CD4-positive, alpha-beta T cell (primary cell): ENCODE measurements at regions not wholly inside any gene's neighbourhood (a gene's known extent, or its start where the extent isn't known, plus 50 kb on each side); places are given as distances from the start of the nearest gene placed in this dataset.

Source experiments
- ATAC-seq: fragments of 200-7000 bp; cut with Tn5 transposase; one replicate; pipeline ENCODE4 v1.10.0; 2022; ENCODE audit warnings: mild to moderate bottlenecking; ENCODE audit not compliant: poor library complexity
- CTCF ChIA-PET: fragments of 350-600 bp; sonication (Branson Sonifier 250); formaldehyde crosslinking; loops from one replicate; lab custom pipeline; 2021; ENCODE audit warnings: antibody characterized with exemption, inconsistent platforms; lab: Charles Lee
- POLR2A ChIA-PET: fragments of 350-600 bp; sonication (Branson Sonifier 250); formaldehyde crosslinking; loops from one replicate; lab custom pipeline; 2021; ENCODE audit warnings: antibody characterized with exemption, inconsistent platforms; lab: Charles Lee
- DNase-seq, 14 experiments: peaks; one replicate each; pipeline ENCODE4 v3.0.0-alpha.2; 2013 to 2020; ENCODE audit warnings: mixed read lengths in 2 of 14
- H3K27ac ChIP-seq, 2 donors: one replicate each; pipeline versions ENCODE4 v1.5.1 to v1.7.0; 2013; ENCODE audit warnings: low read length in 2 of 2, low read depth in 1 of 2, mild to moderate bottlenecking in 1 of 2
- H3K27me3 ChIP-seq, 2 experiments: 1 replicate in 1 of 2; 2 replicates in 1 of 2; pipeline versions ENCODE4 v1.6.1 to v1.7.0; 2013; ENCODE audit warnings: low read length in 2 of 2, control low read depth in 1 of 2, mild to moderate bottlenecking in 1 of 2, moderate library complexity in 1 of 2; ENCODE audit not compliant: insufficient read depth in 2 of 2, control insufficient read depth in 1 of 2
- H3K36me3 ChIP-seq: one replicate; pipeline ENCODE4 v1.6.1; 2013; ENCODE audit warnings: low read length, control low read depth; ENCODE audit not compliant: insufficient read depth
- H3K4me1 ChIP-seq: one replicate; pipeline ENCODE4 v1.6.1; 2013; ENCODE audit warnings: low read length, control low read depth; ENCODE audit not compliant: insufficient read depth
- H3K4me3 ChIP-seq: one replicate; pipeline ENCODE4 v1.5.1; 2013; ENCODE audit warnings: mild to moderate bottlenecking, low read length, moderate library complexity
- H3K9me3 ChIP-seq, 2 experiments: 1 replicate in 1 of 2; 2 replicates in 1 of 2; pipeline versions ENCODE4 v1.6.1 to v1.7.0; 2013; ENCODE audit warnings: low read length in 2 of 2, mild to moderate bottlenecking in 2 of 2, control low read depth in 1 of 2, moderate library complexity in 1 of 2; ENCODE audit not compliant: control insufficient read depth in 1 of 2, insufficient read depth in 1 of 2
- H3K27ac Mint-ChIP-seq: one replicate; pipeline ENCODE4 v1.8.0; 2020; ENCODE audit warnings: mixed read lengths
- H3K27me3 Mint-ChIP-seq: one replicate; pipeline ENCODE4 v1.8.0; 2021; ENCODE audit warnings: mixed read lengths
- H3K36me3 Mint-ChIP-seq: one replicate; pipeline ENCODE4 v1.8.0; 2021; ENCODE audit warnings: low read depth, mixed read lengths
- H3K4me1 Mint-ChIP-seq: one replicate; pipeline ENCODE4 v1.8.0; 2021; ENCODE audit warnings: low read depth, mixed read lengths
- H3K4me3 Mint-ChIP-seq: one replicate; pipeline ENCODE4 v1.8.0; 2020; ENCODE audit warnings: mild to moderate bottlenecking, mixed read lengths
- H3K9me3 Mint-ChIP-seq: one replicate; pipeline ENCODE4 v1.8.0; 2020; ENCODE audit warnings: mixed read lengths
- intact Hi-C, 2 experiments: fragments of 100-400 bp; cut with DNase I in 1 of 2; cut with micrococcal nuclease in 1 of 2; formaldehyde crosslinking; loops; one replicate each; pipeline versions ENCODE4 v1.15.1 to v1.9.0; 2023 to 2025; cut with DNase I, micrococcal nuclease
- TF ChIP-seq, protein P1 (sequence below): fragments of 200-600 bp; IDR thresholded peaks from one replicate; pipeline ENCODE4 v1.8.0; 2022; ENCODE audit warnings: antibody characterized with exemption, mild to moderate bottlenecking

DNA sequence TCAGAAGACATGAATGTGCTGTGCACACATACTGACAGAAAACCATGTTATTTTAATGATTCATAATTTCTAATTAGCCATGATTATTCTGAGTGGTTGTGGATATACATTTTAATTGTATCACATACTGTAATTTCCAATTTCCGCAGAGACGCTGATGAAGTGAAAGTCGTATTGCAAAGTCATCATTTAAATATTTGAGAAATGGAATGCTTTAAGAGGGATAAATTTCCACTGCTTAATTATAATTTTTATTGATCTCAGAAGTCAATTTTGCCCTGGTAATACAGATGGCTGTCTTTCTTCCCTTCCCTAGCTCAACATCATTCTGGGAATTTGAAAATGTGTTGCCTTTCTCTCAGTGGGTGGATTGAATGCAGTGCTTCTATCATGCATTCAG is 819.3 kb downstream of the ROBO2 start:
- Histone ChIP-seq H3K9me3 (peaks cover 0 to 3% of the 10 kb centered on the region in 2 experiments), H3K36me3 (no peaks in the 10 kb centered on the region), H3K4me3 (no peak overlapping the region), H3K4me1 (no peaks in the 10 kb centered on the region), H3K27me3 (no peaks in the 10 kb centered on the region), H3K27ac (no peak overlapping the region)
- Mint-ChIP-seq H3K27me3 (no peaks in the 10 kb centered on the region), H3K4me1 (no peaks in the 10 kb centered on the region), H3K9me3 (peaks cover 6% of the 10 kb centered on the region), H3K4me3 (no peak overlapping the region), H3K36me3 (no peaks in the 10 kb centered on the region), H3K27ac (no peak overlapping the region)
- intact Hi-C loops: no loop called here
- ATAC-seq (no peak), DNase-seq (no peak)
- POLR2A ChIA-PET: no interaction called here
- CTCF ChIA-PET: no interaction called here
- TF ChIP-seq, protein P1, sequence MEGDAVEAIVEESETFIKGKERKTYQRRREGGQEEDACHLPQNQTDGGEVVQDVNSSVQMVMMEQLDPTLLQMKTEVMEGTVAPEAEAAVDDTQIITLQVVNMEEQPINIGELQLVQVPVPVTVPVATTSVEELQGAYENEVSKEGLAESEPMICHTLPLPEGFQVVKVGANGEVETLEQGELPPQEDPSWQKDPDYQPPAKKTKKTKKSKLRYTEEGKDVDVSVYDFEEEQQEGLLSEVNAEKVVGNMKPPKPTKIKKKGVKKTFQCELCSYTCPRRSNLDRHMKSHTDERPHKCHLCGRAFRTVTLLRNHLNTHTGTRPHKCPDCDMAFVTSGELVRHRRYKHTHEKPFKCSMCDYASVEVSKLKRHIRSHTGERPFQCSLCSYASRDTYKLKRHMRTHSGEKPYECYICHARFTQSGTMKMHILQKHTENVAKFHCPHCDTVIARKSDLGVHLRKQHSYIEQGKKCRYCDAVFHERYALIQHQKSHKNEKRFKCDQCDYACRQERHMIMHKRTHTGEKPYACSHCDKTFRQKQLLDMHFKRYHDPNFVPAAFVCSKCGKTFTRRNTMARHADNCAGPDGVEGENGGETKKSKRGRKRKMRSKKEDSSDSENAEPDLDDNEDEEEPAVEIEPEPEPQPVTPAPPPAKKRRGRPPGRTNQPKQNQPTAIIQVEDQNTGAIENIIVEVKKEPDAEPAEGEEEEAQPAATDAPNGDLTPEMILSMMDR: no peak

DNA sequence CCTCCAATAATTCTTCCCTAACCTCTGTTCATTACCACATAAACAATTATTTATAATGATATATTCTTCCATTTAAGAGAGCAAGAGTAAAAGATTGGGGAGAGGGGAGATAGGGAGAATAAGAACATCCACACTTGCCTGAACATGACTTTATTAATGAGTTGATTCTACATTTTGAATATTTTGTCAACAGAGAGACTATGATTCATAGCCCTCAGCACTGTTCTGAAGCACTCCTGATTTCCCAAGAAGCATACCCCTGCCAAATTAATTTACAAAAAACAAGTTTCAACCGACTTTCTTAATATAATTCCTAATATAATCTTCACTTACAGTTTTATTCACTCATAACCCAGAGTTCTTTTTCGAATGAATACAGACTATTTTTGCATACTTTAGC is 828.8 kb downstream of the ROBO2 start:
- H3K4me1 Mint-ChIP-seq: no peaks in the 10 kb centered on the region
- ATAC-seq (no peak), DNase-seq (no peak)
- H3K27ac ChIP-seq: no peak overlapping the region
- ChIA-PET CTCF (no interaction called here), POLR2A (no interaction called here)
- TF ChIP-seq, protein P1: no peak
- H3K27me3 ChIP-seq: no peaks in the 10 kb centered on the region
- no peaks in the 10 kb centered on the region for H3K4me1 ChIP-seq
- no peak overlapping the region for H3K4me3 ChIP-seq
- no peaks in the 10 kb centered on the region for H3K27me3 Mint-ChIP-seq
- peaks cover 0 to 5% of the 10 kb centered on the region in 2 experiments for H3K9me3 ChIP-seq
- peaks cover 17% of the 10 kb centered on the region for H3K9me3 Mint-ChIP-seq
- intact Hi-C loops: no loop called here
- no peaks in the 10 kb centered on the region for H3K36me3 ChIP-seq
- H3K27ac Mint-ChIP-seq: no peak overlapping the region
- no peaks in the 10 kb centered on the region for H3K36me3 Mint-ChIP-seq
- no peak overlapping the region for H3K4me3 Mint-ChIP-seq

DNA sequence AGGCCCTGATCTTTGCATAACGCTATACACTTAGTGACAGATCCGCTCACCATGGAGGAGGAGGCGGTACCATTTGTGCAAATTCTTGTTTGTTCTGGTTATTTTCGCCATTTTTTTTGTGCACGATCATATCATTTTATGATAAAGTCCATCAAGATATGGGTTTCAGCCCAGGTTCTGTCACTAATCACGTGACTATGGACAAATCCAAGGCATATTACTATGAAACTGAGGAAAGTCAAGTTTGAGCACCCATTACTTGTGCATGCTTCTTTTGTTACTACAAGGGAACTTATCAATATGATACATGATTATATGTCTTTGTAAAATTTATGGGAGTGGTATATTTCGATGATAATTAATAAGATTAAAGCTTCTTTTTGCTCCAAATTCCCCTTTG is 829.5 kb downstream of the ROBO2 start:
- ATAC-seq (no peak), DNase-seq (no peak)
- H3K27me3 Mint-ChIP-seq: no peaks in the 10 kb centered on the region
- ChIA-PET POLR2A (no interaction called here), CTCF (no interaction called here)
- peaks cover 0 to 5% of the 10 kb centered on the region in 2 experiments for H3K9me3 ChIP-seq
- H3K4me1 ChIP-seq: no peaks in the 10 kb centered on the region
- no peaks in the 10 kb centered on the region for H3K36me3 Mint-ChIP-seq
- H3K27ac Mint-ChIP-seq: no peak overlapping the region
- H3K27ac ChIP-seq: no peak overlapping the region
- H3K4me1 Mint-ChIP-seq: no peaks in the 10 kb centered on the region
- TF ChIP-seq, protein P1: no peak
- peaks cover 18% of the 10 kb centered on the region for H3K9me3 Mint-ChIP-seq
- no peaks in the 10 kb centered on the region for H3K27me3 ChIP-seq
- no peak overlapping the region for H3K4me3 ChIP-seq
- no peaks in the 10 kb centered on the region for H3K36me3 ChIP-seq
- intact Hi-C loops: no loop called here
- H3K4me3 Mint-ChIP-seq: no peak overlapping the region
